HG02884 (cell line): ENCODE measurements at regions not wholly inside any gene's neighbourhood (a gene's known extent, or its start where the extent isn't known, plus 50 kb on each side); places are given as distances from the start of the nearest gene placed in this dataset.
A peak's percentile ranks its signal among the peaks of the same experiment; 100 is the strongest.
"Not testable (repeated sequence)": the region's sequence is repeated elsewhere in the genome, so short reads cannot be mapped to it uniquely, and the experiment has no call there.

Experiments used
- ATAC-seq: cut with Tn5 transposase; IDR thresholded peaks from one replicate; pipeline ENCODE4 v1.9.1; 2021; ENCODE audit warnings: mild to moderate bottlenecking, moderate library complexity; ENCODE audit not compliant: unreplicated experiment

DNA sequence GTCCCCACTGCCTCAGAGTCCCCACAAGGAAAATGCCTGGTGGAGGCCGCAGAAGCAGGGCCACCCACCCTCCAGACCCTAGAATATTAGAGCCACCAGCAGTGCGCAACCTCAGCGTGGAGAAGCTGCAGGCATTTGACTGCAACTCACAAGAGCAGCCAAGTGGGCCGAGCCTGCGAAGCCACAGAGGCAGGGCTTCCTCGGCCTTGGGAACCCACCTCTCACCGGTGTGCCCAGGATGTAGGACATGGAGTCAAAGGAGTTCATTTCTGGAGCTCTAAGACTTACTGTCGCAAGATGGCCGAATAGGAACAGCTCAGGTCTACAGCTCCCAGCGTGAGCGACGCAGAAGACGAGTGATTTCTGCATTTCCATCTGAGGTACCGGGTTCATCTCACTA lies 397.9 kb upstream of the PIK3R1 start:
- no peak for ATAC-seq

DNA sequence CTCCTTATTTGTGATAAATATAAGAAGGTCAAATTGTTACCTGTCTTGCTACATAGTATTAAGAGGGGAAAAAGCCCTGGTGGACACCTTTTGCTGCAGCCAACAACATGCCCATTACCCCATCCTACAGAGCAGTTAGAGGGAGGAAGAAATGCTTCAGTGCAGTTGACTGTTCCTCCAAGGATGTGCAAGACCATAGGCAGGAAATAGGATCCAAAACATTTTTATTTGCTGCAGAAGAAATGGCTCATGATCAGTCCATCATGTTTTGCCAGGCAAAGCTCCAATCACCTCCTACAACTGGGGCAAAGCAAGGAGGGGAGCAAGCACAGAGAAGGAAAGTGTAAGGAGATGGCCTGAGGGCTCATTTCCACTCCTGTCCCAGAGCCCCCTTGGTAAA lies 399.1 kb upstream of the PIK3R1 start:
- no peak for ATAC-seq

DNA sequence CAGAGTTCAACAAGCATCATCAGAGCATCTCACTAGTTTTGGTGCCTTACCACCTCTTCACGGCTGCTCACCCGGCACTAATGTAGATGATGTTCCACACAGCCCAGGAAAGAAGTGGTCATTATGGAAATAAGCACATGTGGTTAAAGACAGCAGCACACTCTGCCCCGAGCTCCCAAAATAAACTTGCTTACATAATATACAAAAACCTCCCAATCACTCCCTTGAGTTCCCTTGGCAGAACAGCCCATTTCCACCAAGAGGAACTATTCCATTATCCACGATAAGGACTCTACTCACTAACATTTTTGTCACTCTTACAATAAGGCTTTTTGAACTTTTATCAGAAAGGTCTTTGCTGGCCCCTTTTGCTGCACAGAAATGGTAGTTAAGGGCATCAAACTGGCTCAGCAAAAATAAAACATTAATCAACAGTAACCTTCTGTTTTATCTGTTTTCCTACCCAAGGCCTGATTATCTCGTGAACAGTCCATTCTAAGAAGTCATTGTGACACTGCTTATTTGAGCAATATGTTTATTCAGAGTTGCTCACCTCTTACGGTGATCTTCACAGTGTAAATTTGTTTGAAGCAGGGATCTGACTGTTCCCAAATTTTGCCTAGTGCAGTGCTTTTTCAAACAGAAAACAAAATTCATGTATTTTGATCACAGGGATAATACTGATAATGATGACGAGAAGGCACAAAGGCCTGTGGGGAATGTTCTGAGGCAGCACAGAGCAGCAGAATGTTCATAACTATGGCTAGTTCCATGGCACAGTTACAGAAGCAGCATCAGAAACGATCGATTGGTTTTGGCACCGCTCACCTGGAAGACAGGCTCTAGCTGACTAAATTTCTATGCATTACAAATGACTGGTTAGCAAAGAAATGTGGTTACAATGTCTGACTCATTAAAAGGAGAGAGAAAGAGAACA lies 399.8 kb upstream of the PIK3R1 start:
- no peak for ATAC-seq

DNA sequence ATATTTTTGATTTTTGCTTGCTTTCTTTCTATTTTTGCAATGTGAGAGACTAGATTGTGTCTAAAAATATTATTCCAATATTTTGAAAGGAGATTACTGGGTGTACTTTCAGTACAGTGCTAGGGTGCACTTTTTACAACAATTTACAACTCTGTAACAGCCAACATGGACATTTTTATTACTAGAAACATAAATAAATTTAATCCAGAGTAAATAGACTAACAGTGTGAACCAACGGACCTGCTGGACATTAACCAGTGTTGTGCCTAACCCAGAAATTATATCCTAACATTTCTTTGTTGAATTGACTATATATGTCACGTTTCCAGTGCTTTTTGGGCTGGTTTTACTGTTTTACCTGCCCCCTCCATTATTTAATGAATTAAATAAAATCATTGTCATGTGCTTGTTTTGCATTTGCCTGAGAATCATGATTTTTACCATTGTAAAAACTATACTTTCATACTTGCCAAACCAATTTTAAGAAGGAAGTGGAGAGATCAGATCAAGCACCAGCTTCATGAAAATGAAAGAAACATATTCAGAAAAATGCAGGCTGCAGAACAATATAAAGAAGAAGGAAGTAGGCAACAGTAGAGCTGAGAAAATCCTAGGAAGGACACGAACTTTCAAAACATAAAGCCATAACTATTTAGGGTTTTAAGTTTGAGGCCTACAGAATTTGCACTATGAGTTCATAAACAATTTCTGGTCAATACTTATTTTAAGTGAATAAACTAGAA lies 400.8 kb upstream of the PIK3R1 start:
- no peak for ATAC-seq

DNA sequence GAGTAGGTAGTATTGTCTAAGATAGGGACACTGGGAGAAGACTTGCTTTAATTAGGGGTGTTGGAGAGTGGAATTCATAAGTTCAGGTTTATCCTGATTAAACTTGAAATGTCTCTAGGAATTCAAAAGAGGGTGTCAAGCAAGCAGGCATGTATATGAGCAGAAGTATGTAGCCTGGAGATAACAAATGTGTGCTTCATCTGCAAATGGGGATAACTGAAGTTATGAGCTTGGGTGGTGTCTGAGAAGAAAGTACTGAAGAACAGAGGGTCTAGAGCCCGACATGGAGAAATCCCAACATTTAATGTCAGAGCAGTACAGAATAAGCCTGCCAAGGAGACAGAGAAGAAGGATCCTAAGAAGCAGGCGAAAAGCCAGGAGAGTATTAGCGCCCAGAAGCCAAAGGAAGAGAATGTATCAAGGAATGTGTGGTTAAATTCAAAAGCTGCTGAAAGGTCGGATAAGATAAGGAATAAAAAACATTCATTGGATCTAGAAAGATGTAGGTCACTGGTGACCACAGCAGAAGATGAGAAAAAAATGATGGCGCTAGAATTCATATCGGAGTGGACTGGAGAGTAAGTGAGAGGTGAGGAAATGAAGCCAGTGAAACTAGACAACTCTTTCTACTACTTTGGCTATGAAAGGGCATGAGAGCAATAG lies 401.5 kb upstream of the PIK3R1 start:
- ATAC-seq: no peak

DNA sequence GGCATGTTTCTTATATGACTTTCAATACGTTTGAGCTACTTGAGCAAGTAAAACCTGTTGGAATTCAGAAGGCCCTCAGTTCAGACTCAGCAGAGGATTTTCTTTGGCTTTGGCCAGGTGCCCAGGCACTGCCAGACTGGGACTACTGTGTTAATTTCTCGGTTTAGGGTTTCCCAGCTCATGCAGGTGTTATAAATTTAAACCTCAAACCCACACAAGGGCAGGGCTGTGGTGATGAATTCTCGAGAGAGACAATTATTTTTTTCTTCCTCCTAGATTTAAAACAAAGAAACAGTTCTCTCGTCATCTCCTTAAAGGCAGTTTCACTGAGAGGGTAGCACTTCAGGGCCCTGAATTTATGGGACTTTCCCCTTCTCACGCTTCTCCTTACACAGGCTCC lies 406.0 kb upstream of the PIK3R1 start:
- ATAC-seq: no peak

DNA sequence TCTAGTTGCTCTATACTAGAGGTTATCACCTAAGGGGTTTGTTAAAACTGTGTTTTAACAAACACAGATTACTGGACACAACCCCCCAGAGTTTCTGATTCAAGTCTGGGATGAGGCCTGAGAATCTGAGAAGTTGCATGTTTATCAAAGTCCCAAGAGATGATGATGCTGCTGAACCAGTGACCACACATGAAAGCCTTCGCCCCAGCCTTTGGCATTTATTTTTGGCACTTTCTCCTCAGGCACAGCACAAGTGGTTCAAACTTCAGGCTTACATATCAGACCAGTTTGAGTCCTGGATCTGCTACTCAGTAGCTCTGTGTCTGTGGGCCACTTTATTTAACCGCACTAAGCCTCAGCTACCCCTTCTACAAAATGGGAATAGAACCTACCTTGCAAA lies 407.2 kb upstream of the PIK3R1 start:
- no peak for ATAC-seq

DNA sequence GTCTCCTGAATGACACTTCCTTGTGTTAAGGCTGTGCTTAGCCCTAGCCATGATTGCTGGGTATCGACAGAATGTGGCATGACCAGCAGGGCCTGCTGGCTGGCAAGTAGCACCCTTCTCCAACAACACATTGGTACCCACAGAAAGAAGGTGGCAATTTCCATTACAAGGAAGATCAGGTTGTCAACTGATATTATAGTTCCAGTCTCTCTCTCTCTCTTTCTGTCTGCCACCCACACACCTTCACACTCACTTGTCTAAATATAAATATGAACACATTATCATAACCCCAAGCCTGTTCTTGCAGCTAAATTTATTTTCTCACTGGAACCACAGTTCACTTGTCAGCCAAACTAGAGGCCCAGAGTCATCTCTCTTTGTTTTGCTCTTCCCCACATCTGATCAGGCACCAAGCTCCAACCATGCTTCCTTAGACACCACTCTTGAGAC lies 408.1 kb upstream of the PIK3R1 start:
- ATAC-seq: peak; percentile 64

DNA sequence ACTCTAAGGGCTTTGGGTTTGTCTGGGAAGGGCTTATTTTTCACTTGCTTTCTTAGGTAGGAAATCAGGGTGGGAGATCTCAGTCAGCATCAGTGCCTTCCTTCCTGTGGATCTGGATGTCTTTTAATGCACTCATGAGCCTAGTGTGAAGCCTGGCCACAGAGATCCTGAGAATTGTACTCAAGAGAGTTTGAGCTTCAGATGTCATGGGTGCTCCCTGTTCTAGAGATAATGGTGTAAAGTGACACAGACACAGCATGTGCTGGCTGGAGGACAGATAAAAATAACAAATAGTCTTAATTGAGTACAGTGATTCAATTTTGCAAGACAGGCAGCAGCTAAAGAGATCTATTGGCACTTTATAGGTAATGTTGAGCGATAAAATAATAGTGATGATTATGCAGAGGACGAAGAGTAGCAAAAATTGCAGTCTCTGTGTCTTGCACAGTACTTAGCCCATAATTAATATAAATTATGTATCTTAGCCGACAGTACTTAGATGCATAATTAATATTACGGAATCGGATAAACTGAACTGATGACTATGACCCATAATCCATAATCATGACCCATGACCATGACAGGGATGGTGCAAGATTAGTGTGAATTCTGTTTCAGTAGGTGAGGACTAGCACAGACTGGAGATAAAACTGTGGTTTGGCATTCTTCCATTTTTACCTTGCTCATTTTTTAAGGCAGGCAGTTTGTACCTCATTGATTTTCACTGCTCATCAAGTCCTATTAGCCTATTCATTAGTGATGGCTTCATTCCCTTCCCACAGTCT lies 408.7 kb upstream of the PIK3R1 start:
- no peak for ATAC-seq

DNA sequence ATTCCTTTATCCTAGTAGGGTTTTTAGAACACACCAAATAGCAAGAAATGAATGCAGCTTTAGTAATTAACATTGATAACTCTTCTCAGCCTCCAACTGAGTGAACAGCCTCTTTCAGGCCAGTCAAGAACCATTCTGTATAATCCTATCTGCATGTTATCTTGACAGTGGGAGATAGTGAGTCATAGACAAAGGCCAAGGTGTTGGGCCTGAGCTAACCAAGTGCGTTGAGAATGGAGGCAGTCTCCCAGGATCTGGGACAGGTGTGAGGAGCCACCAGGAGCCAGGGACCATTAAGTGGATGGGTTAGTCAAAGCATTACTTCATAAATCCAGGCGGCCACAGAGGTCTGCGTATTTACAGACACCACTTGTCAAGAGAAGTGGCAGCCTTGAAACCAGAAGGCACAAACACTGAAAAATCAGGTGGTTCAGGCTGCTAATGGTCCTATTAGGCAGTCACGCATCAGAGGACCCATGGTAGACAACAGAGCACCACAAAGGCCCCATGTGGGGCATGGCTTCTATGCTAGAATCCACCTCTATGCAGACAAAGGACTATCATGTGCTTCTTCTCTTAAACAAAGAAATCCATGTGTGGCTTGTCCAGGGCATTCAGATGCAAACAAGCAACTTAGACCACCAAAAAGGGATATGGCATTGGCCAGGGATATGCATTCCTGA lies 409.7 kb upstream of the PIK3R1 start:
- ATAC-seq: no peak

DNA sequence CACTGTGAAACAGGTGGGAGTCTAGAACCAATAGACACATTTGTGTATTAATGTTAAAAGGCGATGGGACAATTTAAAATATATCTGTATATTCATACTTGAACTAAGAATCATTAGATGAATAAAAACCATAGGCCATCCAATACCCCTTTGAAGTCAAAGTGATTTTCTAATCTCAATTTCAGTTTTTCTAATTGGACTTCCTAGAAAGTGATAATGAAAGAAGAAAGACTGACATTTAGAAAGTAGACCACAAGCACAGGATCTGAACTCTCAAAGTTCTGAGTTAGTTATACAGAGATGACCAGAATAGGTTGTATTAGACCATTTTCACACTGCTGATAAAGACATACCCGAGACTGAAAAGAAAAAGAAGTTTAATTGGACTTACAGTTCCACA lies 412.8 kb upstream of the PIK3R1 start:
- ATAC-seq: peak; percentile 59

DNA sequence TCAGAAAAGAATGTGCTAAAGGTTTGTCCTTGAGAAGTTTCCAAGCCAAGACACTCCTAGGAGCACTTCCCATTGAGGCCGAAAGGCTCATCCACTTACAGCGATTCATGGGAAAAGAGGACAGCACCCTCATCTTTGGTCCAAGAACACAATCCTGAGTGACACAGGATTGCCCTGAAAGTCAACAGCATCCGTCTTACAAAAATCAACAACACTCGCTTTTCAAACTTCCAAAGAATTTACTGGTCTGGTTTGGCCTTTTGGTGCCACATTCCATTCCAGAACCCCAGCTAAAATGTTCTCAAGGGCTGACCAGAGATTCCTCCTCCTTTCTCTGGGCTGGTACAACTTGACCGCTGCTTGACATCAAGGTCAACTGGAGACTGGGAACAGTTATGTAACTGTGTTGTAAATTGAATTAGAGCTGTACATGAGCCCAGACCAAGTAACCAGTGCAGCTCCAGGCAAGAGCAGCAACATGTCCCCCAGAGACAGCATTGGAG lies 415.8 kb upstream of the PIK3R1 start:
- no peak for ATAC-seq

DNA sequence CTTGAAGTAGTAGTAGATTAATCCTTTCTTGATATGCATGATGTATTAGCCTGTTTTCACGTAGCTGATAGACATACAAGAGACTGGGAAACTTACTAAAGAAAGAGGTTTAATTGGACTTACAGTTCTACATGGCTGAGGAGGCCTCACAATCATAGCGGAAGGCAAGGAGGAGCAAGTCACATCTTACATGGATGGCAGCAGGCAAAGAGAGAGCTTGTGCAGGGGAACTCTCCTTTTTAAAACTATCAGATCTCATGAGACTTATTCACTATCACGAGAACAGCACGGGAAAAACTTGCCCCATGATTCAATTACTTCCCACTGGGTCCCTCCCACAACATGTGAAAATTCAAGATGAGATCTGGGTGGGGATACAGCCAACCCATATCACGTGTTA lies 417.1 kb upstream of the PIK3R1 start:
- ATAC-seq: not testable (repeated sequence)

DNA sequence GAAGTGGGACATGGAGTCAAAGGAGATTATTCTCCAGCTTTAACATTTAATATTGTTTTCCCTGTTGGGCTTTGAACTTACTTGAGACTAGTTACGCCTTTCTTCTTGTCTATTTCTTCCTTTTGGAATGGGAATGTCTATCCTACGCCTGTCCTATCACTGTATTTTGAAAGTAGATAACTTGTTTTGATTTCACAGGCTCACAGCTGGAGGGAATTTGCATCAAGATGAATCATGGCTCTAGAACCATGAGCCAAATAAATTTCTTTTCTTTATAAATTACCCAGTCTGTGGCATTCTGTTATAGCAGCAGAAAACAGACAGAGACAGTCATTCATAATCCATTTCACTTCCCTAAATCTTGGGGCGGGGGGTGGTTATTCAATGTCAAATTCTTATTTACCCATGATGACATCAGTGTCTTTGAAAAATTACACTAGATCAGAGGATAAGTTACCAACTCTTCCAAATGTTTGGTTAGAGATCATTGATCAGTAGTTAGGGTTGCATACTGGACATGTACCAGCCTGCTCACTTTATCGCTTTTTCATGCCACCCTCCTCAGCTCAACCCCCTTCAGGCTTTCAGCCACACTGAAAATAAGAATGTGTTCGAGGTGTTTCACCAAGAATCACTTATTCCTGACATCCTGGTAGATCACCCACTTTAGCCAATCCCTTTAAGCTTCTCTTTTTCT lies 419.6 kb upstream of the PIK3R1 start:
- ATAC-seq: no peak

DNA sequence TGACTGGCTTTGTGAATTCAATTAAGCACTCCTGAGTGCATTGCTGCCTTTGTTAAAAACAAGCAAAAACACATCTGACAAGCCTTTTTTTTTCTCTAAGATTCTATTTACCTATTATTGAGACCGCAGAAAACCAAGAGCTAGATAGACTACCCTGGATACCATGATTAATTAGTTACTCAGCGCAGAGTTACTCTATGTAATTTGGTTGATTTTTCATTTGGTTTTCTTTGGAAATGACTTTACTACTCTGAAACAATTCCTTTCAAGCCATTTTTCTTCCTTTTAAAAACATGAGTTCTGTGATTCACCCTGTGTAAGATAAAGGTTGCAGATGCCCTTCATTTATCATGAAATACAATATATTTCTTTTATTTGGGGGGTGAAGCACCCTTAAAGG lies 421.6 kb upstream of the PIK3R1 start:
- ATAC-seq: no peak

DNA sequence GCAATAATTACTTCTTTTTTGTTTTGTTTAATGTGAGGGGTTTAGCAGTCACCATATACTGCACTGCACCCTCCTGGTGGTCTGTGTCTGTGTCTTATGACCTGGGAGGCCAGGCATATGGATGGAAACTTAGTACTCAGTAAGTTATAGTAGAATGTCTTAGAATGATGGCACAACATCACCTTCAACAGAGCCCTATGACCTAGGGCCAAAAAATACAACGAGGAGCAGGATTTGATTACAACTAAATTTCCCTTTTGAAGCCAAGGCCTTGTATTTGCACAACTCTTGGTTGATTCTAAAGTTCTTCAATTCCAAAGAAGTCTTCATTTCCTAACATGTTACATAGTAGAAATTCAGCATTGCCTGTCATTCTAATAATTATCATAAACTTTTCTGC lies 422.1 kb upstream of the PIK3R1 start:
- no peak for ATAC-seq

DNA sequence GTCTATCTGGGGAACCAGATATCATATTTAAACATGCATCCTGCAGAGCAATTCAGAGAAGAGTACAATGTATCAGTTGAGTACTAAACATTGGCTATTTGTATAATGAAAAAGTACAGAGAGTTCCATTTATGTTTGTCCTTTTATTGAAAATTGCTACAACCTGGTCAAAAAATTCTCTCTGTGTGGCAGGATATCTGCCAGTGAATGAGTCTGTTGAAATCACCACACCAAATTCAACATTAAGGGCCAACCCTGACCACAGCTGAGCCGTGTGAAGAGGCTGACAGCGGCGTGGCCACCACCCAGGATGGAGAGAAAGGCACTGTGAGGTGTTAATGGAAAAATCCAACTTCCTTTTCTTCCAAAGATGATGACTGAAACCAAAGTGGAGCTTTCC lies 422.7 kb upstream of the PIK3R1 start:
- ATAC-seq: no peak

DNA sequence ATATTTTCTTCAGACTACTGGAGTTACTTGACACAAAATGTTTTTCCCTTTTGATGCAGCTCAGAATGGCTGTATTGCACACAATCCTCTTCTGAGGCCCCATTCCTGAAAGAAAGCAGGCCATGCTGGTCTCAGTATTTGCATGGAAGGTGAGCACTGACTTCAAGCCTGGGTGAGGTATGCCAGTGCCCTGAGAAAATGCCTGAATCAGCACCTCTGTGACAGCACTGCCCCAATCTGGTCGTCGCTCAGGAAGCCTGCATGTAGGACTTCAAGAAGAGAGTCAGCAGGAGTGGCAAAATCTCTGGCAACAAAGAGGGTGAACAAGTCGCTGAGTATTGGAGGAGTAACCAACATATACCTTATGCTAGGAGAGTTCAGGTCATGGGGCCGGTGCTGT lies 425.2 kb upstream of the PIK3R1 start:
- no peak for ATAC-seq

DNA sequence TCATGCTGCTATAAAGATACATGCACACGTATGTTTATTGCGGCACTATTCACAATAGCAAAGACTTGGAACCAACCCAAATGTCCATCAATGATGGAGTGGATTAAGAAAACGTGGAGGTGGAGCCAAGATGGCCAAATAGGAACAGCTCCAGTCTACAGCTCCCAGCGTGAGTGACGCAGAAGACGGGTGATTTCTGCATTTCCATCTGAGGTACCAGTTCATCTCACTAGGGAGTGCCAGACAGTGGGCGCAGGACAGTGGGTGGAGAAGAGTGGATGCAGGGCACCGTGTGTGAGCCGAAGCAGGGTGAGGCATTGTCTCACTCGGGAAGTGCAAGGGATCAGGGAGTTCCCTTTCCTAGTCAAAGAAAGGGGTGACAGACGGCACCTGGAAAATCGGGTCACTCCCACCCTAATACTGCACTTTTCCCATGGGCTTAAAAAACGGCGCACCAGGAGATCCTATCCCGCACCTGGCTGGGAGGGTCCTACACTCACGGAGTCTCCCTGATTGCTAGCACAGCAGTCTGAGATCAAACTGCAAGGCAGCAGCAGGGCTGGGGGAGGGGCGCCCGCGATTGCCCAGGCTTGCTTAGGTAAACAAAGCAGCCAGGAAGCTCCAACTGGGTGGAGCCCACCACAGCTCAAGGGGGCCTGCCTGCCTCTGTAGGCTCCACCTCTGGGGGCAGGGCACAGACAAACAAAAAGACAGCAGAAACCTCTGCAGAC lies 435.5 kb upstream of the PIK3R1 start:
- ATAC-seq: not testable (repeated sequence)
